KBM-7 (cell line): ENCODE measurements at regions not wholly inside any gene's neighbourhood (a gene's known extent, or its start where the extent isn't known, plus 50 kb on each side); places are given as distances from the start of the nearest gene placed in this dataset.

ENCODE experiments used
- DNase-seq: peaks from one replicate; pipeline ENCODE4 v3.0.0-alpha.2; 2015
- in situ Hi-C: fragments of 300-500 bp; cut with MboI; formaldehyde crosslinking; loops from 2 replicates; pipeline ENCODE4 v1.14.3; 2020; ENCODE audit warnings: low sequenced_read_pairs, low pct_unique_long_range_greater_than_20kb, mixed read lengths

GRCh38 chr9:119523508-119523907 lies 154.3 kb upstream of the BRINP1 start:
- DNase-seq, result no peak
- in situ Hi-C loops, result no loop called here

DNA sequence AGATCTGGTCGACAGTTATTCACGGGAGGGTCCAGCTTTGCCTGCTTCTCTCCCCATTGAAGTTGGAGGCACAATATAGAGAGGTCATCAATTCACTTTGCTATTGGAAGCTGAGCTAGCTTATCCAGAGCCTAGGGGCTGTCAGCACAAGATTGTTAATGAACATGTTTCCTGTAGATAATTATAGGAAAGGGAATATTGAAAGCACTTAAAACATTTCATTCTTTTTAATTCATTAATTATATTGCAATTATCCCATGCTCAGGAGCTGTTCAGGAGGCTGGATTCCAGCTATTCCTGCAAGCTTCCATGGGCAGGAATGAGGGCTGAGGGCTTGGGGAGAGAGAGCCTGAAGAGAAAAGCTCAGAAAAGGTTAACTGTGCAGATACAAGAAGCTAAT lies 153.1 kb upstream of the BRINP1 start:
- DNase-seq, result no peak
- in situ Hi-C loops, result no loop called here

GRCh38 chr9:119509291-119509905 lies 140.2 kb upstream of the BRINP1 start:
- in situ Hi-C loops, result no loop called here
- DNase-seq, result no peak

GRCh38 chr9:119501374-119501773 lies 132.1 kb upstream of the BRINP1 start:
- DNase-seq, result no peak
- in situ Hi-C loops, result no loop called here

GRCh38 chr9:119500072-119500771 lies 131.0 kb upstream of the BRINP1 start:
- in situ Hi-C loops, result no loop called here
- DNase-seq, result no peak

GRCh38 chr9:119487118-119487827 lies 118.0 kb upstream of the BRINP1 start:
- in situ Hi-C loops, result no loop called here
- DNase-seq, result no peak

DNA sequence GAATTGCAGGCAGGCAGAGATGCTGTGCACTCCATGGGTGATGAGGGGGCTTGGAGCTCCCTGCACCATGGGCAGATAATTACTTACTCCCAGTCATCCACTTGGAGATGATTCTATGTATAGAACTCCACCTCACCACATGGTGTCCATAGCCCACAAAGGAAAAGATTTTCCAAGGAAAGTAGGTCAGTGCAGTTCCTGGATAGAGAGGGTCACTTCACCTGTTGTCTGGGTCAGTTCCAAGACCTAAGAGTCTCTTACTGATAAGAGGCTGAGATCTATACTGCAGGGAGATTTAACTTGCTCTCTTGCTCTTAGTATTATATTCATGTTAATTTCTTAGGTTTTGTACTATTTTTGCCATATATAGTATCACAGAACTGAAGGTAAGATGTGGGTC lies 113.9 kb upstream of the BRINP1 start:
- in situ Hi-C loops, result no loop called here
- no peak for DNase-seq

- in situ Hi-C loops, result no loop called here
- no peak for DNase-seq
These were observed 108.0 kb upstream of the BRINP1 start for GRCh38 chr9:119477197-119477596.

DNA sequence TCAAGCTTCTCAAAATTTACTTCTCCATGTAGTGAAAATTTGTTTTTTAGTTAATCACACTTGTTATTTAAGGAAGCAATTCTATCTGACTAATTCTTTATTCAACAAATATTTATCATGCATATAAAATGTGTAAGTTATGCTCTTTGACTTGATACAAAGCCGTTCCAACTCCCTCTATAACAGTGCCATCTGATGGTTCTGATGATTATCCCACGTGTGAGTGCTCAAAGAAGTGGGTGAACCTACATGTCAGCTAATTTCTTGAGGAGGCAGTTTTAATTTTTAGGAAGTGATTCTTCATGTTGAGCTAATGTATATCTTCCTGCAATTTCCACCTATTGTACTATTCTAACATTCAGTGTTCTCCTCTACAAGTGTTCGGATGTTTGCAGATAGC lies 88.8 kb upstream of the BRINP1 start:
- in situ Hi-C loops, result no loop called here
- no peak for DNase-seq

GRCh38 chr9:119453980-119454379 lies 84.7 kb upstream of the BRINP1 start:
- DNase-seq, result no peak
- in situ Hi-C loops, result no loop called here

GRCh38 chr9:119453490-119453911 lies 84.3 kb upstream of the BRINP1 start:
- in situ Hi-C loops, result no loop called here
- DNase-seq, result no peak

DNA sequence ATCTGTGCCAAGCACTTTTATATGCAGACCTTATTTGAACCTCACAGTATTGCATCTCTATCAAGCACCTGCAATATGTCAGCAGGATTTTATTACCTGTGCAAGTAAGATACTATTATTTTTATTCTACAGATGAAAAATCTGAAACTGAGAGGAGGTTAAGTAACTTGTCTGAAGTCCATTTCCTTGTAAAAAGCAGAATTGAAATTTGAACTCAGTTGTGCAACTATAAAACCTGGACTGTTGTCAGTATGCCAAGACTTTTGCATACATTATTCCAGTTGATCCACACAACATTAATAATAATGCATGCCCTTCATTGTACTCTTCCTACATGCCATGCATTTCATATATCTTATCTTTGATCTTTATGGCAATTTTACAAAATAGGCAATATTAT lies 82.2 kb upstream of the BRINP1 start:
- in situ Hi-C loops, result no loop called here
- no peak for DNase-seq

DNA sequence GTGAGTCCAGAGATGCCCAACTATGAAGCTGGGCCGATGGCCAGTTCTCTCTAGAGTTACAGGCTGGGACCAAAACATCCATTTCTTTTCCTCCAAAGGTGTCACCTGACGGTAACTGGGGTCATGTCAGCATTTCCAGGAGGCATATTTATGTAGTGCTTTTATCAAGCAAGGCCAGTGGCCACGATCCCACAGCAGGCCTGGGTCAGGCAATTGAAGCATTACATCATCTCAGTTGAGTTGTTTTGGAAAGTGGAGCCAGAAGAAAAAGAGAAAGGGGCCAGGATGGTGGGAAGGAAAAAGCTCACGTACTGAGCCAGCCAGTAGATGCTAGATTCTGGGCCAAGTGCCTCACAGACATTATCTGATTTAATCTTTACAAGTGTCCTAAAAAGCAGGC lies 73.9 kb upstream of the BRINP1 start:
- in situ Hi-C loops, result no loop called here
- no peak for DNase-seq

DNA sequence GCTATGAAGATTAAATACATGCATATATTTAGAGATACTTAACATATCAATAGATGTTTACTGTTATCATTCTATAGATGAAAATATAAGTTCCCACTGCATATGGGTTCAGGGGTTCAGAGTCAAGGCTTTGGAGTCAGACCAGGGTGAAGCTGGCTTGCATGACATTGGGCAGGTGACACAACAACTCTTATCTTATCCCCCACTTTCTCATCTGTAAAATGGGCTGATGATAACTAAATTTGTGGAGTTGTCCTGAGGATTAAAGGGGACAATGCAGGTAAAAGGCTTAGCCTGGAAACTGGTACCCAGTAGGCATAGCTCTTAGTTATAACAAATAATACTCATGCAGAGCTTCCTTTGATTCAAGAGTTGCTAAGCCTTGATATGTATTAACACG lies 72.6 kb upstream of the BRINP1 start:
- DNase-seq, result no peak
- in situ Hi-C loops, result no loop called here

GRCh38 chr9:119441338-119441737 lies 72.1 kb upstream of the BRINP1 start:
- in situ Hi-C loops, result no loop called here

DNA sequence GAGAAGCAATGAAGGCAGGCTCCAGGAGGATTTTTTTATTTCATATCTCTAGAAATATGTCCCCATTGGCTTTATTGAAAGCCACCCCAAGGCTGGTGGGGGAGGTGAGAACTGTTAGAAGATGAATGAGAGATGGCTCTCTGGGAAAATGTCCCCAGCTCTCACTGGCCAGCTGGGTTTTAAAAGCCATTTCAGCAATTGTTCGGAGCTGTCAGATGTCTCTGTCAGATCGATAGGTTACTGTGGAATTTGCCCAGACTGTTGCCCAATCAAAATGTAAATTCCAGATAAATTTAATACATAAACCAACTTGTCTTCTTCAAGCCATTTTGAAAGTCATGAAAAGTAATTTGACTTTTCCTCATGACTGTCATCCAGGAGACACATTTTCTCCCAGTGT lies 67.0 kb upstream of the BRINP1 start:
- DNase-seq, result no peak
- in situ Hi-C loops, result no loop called here

More at GRCh38 chr9:119441338-119441737, 72.1 kb upstream of the BRINP1 start:
- DNase-seq, result no peak

GRCh38 chr9:119435076-119435475 lies 65.8 kb upstream of the BRINP1 start:
- in situ Hi-C loops, result no loop called here
- DNase-seq, result no peak

- no peak for DNase-seq
- in situ Hi-C loops, result no loop called here
These were observed 63.2 kb upstream of the BRINP1 start for GRCh38 chr9:119432428-119432827.

DNA sequence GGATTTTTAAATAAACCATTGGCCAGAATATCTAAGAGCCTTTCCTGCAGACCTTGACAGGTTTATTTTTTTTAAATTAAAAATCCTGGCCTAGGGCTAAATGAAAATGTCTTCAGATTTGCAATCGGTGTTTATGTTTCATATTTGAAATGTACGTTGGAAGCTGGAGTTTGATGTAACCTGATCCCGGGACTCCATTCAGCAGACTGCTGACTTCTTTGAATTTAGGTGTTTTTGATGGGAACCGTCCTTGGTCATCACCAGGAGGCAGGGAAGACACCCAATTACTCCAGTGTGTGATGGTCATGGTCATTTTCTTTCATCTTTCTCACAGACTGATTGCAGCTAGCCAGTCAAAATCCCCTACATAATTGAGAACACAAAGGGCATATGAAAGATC lies 60.1 kb upstream of the BRINP1 start:
- in situ Hi-C loops, result no loop called here

DNA sequence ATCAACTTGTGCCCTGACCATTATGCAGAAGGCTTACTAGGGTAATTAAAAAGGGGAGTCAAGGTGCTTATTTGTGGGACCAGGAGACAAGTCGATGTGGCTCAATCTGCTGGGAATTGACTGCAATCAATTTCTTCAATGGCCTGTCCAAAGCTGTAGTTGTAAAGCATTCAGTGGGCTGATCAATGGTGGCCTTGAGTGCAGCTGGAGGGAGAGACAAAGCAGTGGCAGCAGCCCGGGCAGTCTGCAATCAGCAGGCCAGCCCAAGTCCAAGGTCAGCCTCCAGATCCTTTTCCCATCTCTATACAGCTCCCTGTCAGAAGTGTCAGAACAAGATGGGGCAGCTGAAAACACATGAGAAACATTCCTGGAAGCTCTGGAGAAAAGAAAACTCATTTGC lies 51.0 kb upstream of the BRINP1 start:
- in situ Hi-C loops, result no loop called here

More for the DNA sequence above, 60.1 kb upstream of the BRINP1 start:
- DNase-seq, result no peak

More for the DNA sequence above, 51.0 kb upstream of the BRINP1 start:
- no peak for DNase-seq
